ENCODE measurements at regions not wholly inside any gene's neighbourhood (a gene's known extent, or its start where the extent isn't known, plus 50 kb on each side); places are given as distances from the start of the nearest gene placed in this dataset.
"Not testable (repeated sequence)": the region's sequence is repeated elsewhere in the genome, so short reads cannot be mapped to it uniquely, and the experiment has no call there.

- Histone ChIP-seq H3K36me3 (no peaks in the 10 kb centered on the region), H3K4me3 (no peak overlapping the region), H3K27me3 (no peaks in the 10 kb centered on the region), H3K9me3 (peaks cover 0 to 16% of the 10 kb centered on the region in 2 donors), H3K27ac (no peak overlapping the region), H3K4me1 (no peaks in the 10 kb centered on the region)
- DNase-seq: no peak
- intact Hi-C loops (cut with DNase I): no loop called here
- no peak for ATAC-seq
- TF ChIP-seq CTCF (IDR thresholded peaks at IDR 0.05): no peak
Observed at GRCh38 chr1:233834609-233835008, 69.9 kb upstream of the SLC35F3 start.

GRCh38 chr1:233838207-233838606 is 66.3 kb upstream of the SLC35F3 start:
- H3K27ac ChIP-seq; ATAC-seq; H3K27me3 ChIP-seq; H3K4me3 ChIP-seq; intact Hi-C loops (cut with DNase I); DNase-seq; H3K4me1 ChIP-seq; H3K36me3 ChIP-seq: not testable (repeated sequence)
- peaks cover 0 to 18% of the 10 kb centered on the region in 2 donors for H3K9me3 ChIP-seq

DNA sequence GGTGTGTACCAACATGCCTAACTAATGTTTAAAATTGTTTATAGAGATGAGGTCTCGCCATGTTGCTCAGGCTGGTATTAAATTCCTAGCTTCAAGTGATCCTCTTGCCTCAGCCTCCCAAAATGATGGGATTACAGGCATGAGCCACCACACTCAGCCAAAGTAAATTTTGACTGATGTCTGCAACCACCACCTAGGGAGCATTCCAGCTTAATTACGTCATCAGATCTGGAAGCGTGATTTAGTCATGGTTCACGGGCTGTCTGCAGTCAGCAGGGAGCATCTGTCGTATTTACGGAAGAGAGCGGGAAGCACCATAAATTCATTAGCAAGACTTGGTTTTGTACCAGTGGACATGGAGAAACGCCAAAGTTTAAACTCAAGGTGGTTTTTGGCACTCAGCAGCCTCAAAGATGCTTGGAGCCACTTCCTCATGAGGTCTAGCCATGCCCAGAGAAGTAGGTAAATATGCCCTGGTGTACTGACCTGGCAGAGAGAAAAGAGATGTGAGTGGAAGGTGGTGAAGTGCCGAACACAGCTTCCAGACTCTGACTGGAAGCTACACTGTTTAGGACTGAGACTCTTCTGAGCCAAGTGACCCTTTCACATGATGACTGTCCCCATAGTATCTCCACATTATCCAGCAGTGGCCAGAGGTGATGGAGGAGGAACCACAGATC is 60.8 kb upstream of the SLC35F3 start:
- no peak for ATAC-seq
- Histone ChIP-seq H3K4me3 (no peak overlapping the region), H3K36me3 (no peaks in the 10 kb centered on the region), H3K4me1 (no peaks in the 10 kb centered on the region), H3K27ac (no peak overlapping the region), H3K27me3 (no peaks in the 10 kb centered on the region), H3K9me3 (peaks cover 0 to 13% of the 10 kb centered on the region in 2 donors)
- DNase-seq: no peak
- no peak for TF ChIP-seq CTCF (IDR thresholded peaks at IDR 0.05)
- intact Hi-C loops (cut with DNase I): no loop called here

DNA sequence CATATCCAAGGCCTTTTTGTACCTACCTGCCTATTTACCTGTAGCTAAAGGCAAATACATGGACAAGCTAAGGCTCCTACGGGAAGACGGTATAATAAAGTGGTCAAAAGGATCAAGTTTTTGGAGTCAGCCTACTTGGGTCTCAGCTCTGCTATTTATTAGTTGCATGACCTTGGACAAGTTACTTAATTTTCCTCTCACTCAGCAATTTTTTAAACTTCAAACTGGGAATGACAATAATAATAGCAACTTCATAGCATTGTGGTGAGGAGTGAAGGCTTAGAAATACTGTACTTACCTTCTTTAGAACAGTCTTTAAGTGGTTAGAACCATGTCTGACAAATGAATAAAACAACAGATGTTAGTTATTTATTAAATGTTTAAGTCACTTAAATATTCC is 60.2 kb upstream of the SLC35F3 start:
- Histone ChIP-seq H3K36me3 (no peaks in the 10 kb centered on the region), H3K9me3 (peaks cover 0 to 13% of the 10 kb centered on the region in 2 donors), H3K27ac (no peak overlapping the region), H3K4me3 (no peak overlapping the region), H3K4me1 (no peaks in the 10 kb centered on the region), H3K27me3 (no peaks in the 10 kb centered on the region)
- intact Hi-C loops (cut with DNase I): no loop called here
- ATAC-seq: no peak
- no peak for DNase-seq
- no peak for TF ChIP-seq CTCF (IDR thresholded peaks at IDR 0.05)

GRCh38 chr1:233844692-233845091 is 59.8 kb upstream of the SLC35F3 start:
- no peaks in the 10 kb centered on the region for H3K4me1 ChIP-seq
- intact Hi-C loops (cut with DNase I): no loop called here
- no peak for TF ChIP-seq CTCF (IDR thresholded peaks at IDR 0.05)
- H3K9me3 ChIP-seq: peaks cover 0 to 13% of the 10 kb centered on the region in 2 donors
- no peaks in the 10 kb centered on the region for H3K27me3 ChIP-seq
- no peak for ATAC-seq
- DNase-seq: no peak
- H3K4me3 ChIP-seq: no peak overlapping the region
- H3K36me3 ChIP-seq: no peaks in the 10 kb centered on the region
- no peak overlapping the region for H3K27ac ChIP-seq
